Heart right ventricle (tissue), 16 donors: ENCODE measurements at regions not wholly inside any gene's neighbourhood (a gene's known extent, or its start where the extent isn't known, plus 50 kb on each side); places are given as distances from the start of the nearest gene placed in this dataset.

Source experiments
- ATAC-seq, 8 donors: fragments of 200-7000 bp; cut with Tn5 transposase; one replicate each; pipeline ENCODE4 v1.9.1; 2020; ENCODE audit warnings: mild to moderate bottlenecking in 8 of 8, moderate library complexity in 8 of 8, moderate number of reproducible peaks in 1 of 8
- DNase-seq, 2 donors: peaks; one replicate each; pipeline ENCODE4 v3.0.0-alpha.2; 2020
- H3K27ac ChIP-seq, 10 donors: fragments of 200-600 bp; sonication (generic) in 2 of 10; one replicate each; pipeline versions ENCODE4 v1.5.0 to v1.8.0; 2020 to 2022; ENCODE audit warnings: mild to moderate bottlenecking in 3 of 10
- H3K27me3 ChIP-seq, 7 donors: fragments of 200-600 bp; one replicate each; pipeline ENCODE4 v1.8.0; 2021 to 2022; ENCODE audit warnings: mild to moderate bottlenecking in 2 of 7
- H3K36me3 ChIP-seq, 9 donors: fragments of 200-600 bp; sonication (generic) in 1 of 9; one replicate each; pipeline versions ENCODE4 v1.5.0 to v1.8.0; 2020 to 2022; ENCODE audit warnings: mild to moderate bottlenecking in 2 of 9
- H3K4me1 ChIP-seq, 9 donors: fragments of 200-600 bp; sonication (generic) in 1 of 9; one replicate each; pipeline versions ENCODE4 v1.5.0 to v1.8.0; 2020 to 2022; ENCODE audit warnings: mild to moderate bottlenecking in 4 of 9
- H3K4me3 ChIP-seq, 10 donors: fragments of 200-600 bp; sonication (generic) in 2 of 10; one replicate each; pipeline versions ENCODE4 v1.5.0 to v1.8.0; 2020 to 2022; ENCODE audit warnings: mild to moderate bottlenecking in 7 of 10, moderate library complexity in 2 of 10
- H3K9me3 ChIP-seq, 11 donors: fragments of 200-600 bp in 10 of 11; sonication (generic) in 2 of 11; one replicate each; pipeline versions ENCODE4 v1.5.0 to v1.8.0; 2013 to 2022; ENCODE audit warnings: mild to moderate bottlenecking in 2 of 11, control low read depth in 1 of 11, moderate library complexity in 1 of 11
- CTCF ChIP-seq, 9 donors: fragments of 200-600 bp; sonication (generic) in 2 of 9; IDR thresholded peaks; one replicate each; pipeline versions ENCODE4 v1.5.0 to v1.8.0; 2021 to 2022; ENCODE audit warnings: antibody characterized with exemption in 9 of 9, mild to moderate bottlenecking in 5 of 9, moderate library complexity in 1 of 9
- WGBS, 2 donors: extraction: QIAGEN DNeasy Blood & Tissue Kit; methylation state at CpG; one replicate each; pipeline ENCODE4 v1.1.7; 2013; ENCODE audit warnings: inconsistent platforms in 1 of 2; 5-methylcytosine and 5-hydroxymethylcytosine counted together
- intact Hi-C, 10 donors: fragments of 100-400 bp; cut with DNase I; formaldehyde crosslinking; loops; one replicate each; pipeline versions ENCODE4 v1.11.1 to v1.14.2; 2022
- donor health status: Arrhythmogenic right ventricular cardiomyopathy.
- donor health status: ischemic (EF 13 %, LVEDD 7.1; RV severe dilation, severe dysfunction).
- donor health status: healthy with polysubstance abuse.
- donor health status: DM: no; HTN: yes; CAD: no.
- donor health status: DM: no; HTN: no; CAD: no.
- donor health status: ischemic (EF 25% LVEDD 6.9; RV normal size, moderate dysfunction).
- donor health status: ischemic (EF 25% LVEDD 5.7; RV mildly dilated, moderate dysfunction).
- donor health status: healthy.
- donor health status: DM: yes; HTN: yes; CAD: no.
- donor health status: Ischemic cardiomyopathy.
- donor health status: ischemic (EF 35%, LVEDD 5.7; RV mildly dilated, moderate dysfunction).
- donor health status: nonischemic (EF 11% LVEDD 7.7; RV severe dilation, severe dysfunction).
- donor health status: DM: yes; HTN: yes; CAD: no.
- donor health status: PGD.
- donor health status: ischemic (EF 29% LVEDD 5.4; RV normal size, mild dysfunction).
- donor health status: nonischemic (EF 23%, LVEDD 6.1; RV moderate dilation, normal function).

GRCh38 chr9:91117959-91118703 is 243.6 kb downstream of the AUH start:
- H3K27me3 ChIP-seq: no peaks in the 10 kb centered on the region
- TF ChIP-seq CTCF (IDR thresholded peaks at IDR 0.05): no peak
- DNase-seq (peak; percentile 87), ATAC-seq (peak; percentile 96 to 99 (median 98))
- peaks cover 0 to 10% (median 0%) of the 10 kb centered on the region in 11 donors for H3K9me3 ChIP-seq
- peaks cover 11 to 45% (median 26%) of the 10 kb centered on the region in 9 donors for H3K4me1 ChIP-seq
- peak overlapping the region in 9 of 10 donors; percentile 22 to 49 (median 41) for H3K4me3 ChIP-seq
- intact Hi-C loops: loop anchor here in 3 of 10 donors (5.0 to 10.0 kb wide), 2 partner anchors 74 to 77 kb away; no protein-coding TSS in a partner anchor
- H3K27ac ChIP-seq: peak overlapping the region in 9 of 10 donors; percentile 47 to 86 (median 69)
- 7% methylated on average over 36 of the region's 36 CpGs for WGBS, 2 donors
- H3K36me3 ChIP-seq: no peaks in the 10 kb centered on the region

GRCh38 chr9:91118704-91119025 is 243.1 kb downstream of the AUH start:
- intact Hi-C loops: loop anchor here in 3 of 10 donors (5.0 to 10.0 kb wide), 2 partner anchors 74 to 76 kb away; no protein-coding TSS in a partner anchor
- Histone ChIP-seq H3K9me3 (peaks cover 0 to 10% (median 0%) of the 10 kb centered on the region in 11 donors), H3K27me3 (no peaks in the 10 kb centered on the region), H3K4me3 (peak overlapping the region in 9 of 10 donors; percentile 22 to 49 (median 41)), H3K4me1 (peaks cover 11 to 45% (median 26%) of the 10 kb centered on the region in 9 donors), H3K27ac (peak overlapping the region in 9 of 10 donors; percentile 47 to 86 (median 69)), H3K36me3 (no peaks in the 10 kb centered on the region)
- WGBS, 2 donors: 2 to 7% methylated on average over 2 of the region's 2 CpGs
- ATAC-seq (no peak), DNase-seq (no peak)
- TF ChIP-seq CTCF (IDR thresholded peaks at IDR 0.05): no peak

- Histone ChIP-seq H3K27me3 (no peaks in the 10 kb centered on the region), H3K4me1 (peaks cover 11 to 45% (median 26%) of the 10 kb centered on the region in 9 donors), H3K27ac (peak overlapping the region in 8 of 10 donors; percentile 13 to 86 (median 72)), H3K4me3 (peak overlapping the region in 6 of 10 donors; percentile 0 to 49 (median 46)), H3K9me3 (peaks cover 0 to 11% (median 0%) of the 10 kb centered on the region in 11 donors), H3K36me3 (no peaks in the 10 kb centered on the region)
- no peak for DNase-seq
- peak in 2 of 8 donors; percentile 18 to 50 for ATAC-seq
- TF ChIP-seq CTCF (IDR thresholded peaks at IDR 0.05): no peak
- intact Hi-C loops: loop anchor here in 3 of 10 donors (5.0 to 10.0 kb wide), 2 partner anchors 73 to 76 kb away; no protein-coding TSS in a partner anchor
- WGBS, 2 donors: 26 to 30% methylated on average over 11 of the region's 11 CpGs
These were observed 242.6 kb downstream of the AUH start for GRCh38 chr9:91119142-91119541.

GRCh38 chr9:91119679-91120078 is 242.0 kb downstream of the AUH start:
- Histone ChIP-seq H3K4me3 (peak overlapping the region in 2 of 10 donors; percentile 46 to 48), H3K27me3 (no peaks in the 10 kb centered on the region), H3K4me1 (peaks cover 11 to 45% (median 26%) of the 10 kb centered on the region in 9 donors), H3K36me3 (no peaks in the 10 kb centered on the region), H3K27ac (peak overlapping the region in 7 of 10 donors; percentile 13 to 86 (median 69)), H3K9me3 (peaks cover 0 to 16% (median 0%) of the 10 kb centered on the region in 11 donors)
- TF ChIP-seq CTCF (IDR thresholded peaks at IDR 0.05): no peak
- intact Hi-C loops: loop anchor here in 4 of 10 donors (5.0 to 10.0 kb wide), 3 partner anchors 55 to 75 kb away; no protein-coding TSS in a partner anchor
- 57 to 67% methylated on average over 3 of the region's 3 CpGs for whole genome bisulfite sequencing, 2 donors
- DNase-seq: no peak
- ATAC-seq: no peak
